NT2/D1 (cell line): ENCODE measurements at regions not wholly inside any gene's neighbourhood (a gene's known extent, or its start where the extent isn't known, plus 50 kb on each side); places are given as distances from the start of the nearest gene placed in this dataset.

Experiments used
- YY1 ChIP-seq: IDR thresholded peaks from 2 replicates; pipeline ENCODE4 v1.6.1; 2011; ENCODE audit not compliant: insufficient read length, insufficient read depth
- ZNF274 ChIP-seq: IDR thresholded peaks from 2 replicates; pipeline ENCODE4 v1.6.1; 2011; ENCODE audit warnings: mild to moderate bottlenecking, low read depth, low read length

DNA sequence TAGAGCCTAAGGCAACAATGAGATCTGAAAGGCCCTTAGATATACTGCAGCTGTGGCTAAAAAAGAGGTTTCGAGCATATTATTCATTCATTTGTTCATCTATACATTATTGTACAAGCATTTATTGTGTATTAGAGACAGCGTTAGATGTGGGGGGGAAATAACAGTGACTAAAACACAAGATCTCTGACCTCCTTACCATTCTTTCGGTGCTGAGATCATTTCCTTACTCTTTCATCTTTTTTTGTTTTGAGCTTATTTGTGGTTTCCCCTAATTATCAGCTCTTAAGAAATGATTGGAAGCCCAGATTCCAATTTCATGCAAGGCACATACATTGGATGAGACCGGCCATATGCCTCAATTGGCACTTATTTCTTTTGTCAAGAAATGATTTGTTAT is 113.2 kb downstream of the SEC61B start:
- no peak for TF ChIP-seq YY1
- no peak for TF ChIP-seq ZNF274
